ENCODE measurements at regions not wholly inside any gene's neighbourhood (a gene's known extent, or its start where the extent isn't known, plus 50 kb on each side); places are given as distances from the start of the nearest gene placed in this dataset.
"Not testable (repeated sequence)": the region's sequence is repeated elsewhere in the genome, so short reads cannot be mapped to it uniquely, and the experiment has no call there.

GRCh38 chr10:23872290-23872689 lies 336.6 kb upstream of the KIAA1217 start:
- no peak for DNase-seq

- no peak for DNase-seq
These were observed 331.1 kb upstream of the KIAA1217 start for GRCh38 chr10:23877791-23878320.

GRCh38 chr10:23884670-23885069 lies 324.3 kb upstream of the KIAA1217 start:
- no peak for DNase-seq

GRCh38 chr10:23885853-23886252 lies 323.1 kb upstream of the KIAA1217 start:
- no peak for DNase-seq

GRCh38 chr10:23886355-23886754 lies 322.6 kb upstream of the KIAA1217 start:
- no peak for DNase-seq

GRCh38 chr10:23891301-23891700 lies 317.6 kb upstream of the KIAA1217 start:
- DNase-seq: no peak

GRCh38 chr10:23892296-23892695 lies 316.6 kb upstream of the KIAA1217 start:
- DNase-seq: no peak

- DNase-seq: no peak
These were observed 311.7 kb upstream of the KIAA1217 start for GRCh38 chr10:23897267-23897666.

- no peak for DNase-seq
These were observed 311.1 kb upstream of the KIAA1217 start for GRCh38 chr10:23897861-23898260.

- DNase-seq: no peak
These were observed 309.8 kb upstream of the KIAA1217 start for GRCh38 chr10:23899166-23899565.

- no peak for DNase-seq
These were observed 298.6 kb upstream of the KIAA1217 start for GRCh38 chr10:23910291-23910690.

GRCh38 chr10:23912884-23913404 lies 296.0 kb upstream of the KIAA1217 start:
- DNase-seq: no peak

- no peak for DNase-seq
These were observed 294.3 kb upstream of the KIAA1217 start for GRCh38 chr10:23914641-23915040.

GRCh38 chr10:23917251-23917840 lies 291.6 kb upstream of the KIAA1217 start:
- DNase-seq: no peak

- no peak for DNase-seq
These were observed 290.7 kb upstream of the KIAA1217 start for GRCh38 chr10:23918090-23918723.

- no peak for DNase-seq
These were observed 290.1 kb upstream of the KIAA1217 start for GRCh38 chr10:23918839-23919238.

- DNase-seq: no peak
These were observed 281.2 kb upstream of the KIAA1217 start for GRCh38 chr10:23927576-23928325.

GRCh38 chr10:23934023-23934422 lies 274.9 kb upstream of the KIAA1217 start:
- not testable (repeated sequence) for DNase-seq

- no peak for DNase-seq
These were observed 263.1 kb upstream of the KIAA1217 start for GRCh38 chr10:23945845-23946244.

GRCh38 chr10:23951841-23952240 lies 257.1 kb upstream of the KIAA1217 start:
- no peak for DNase-seq

GRCh38 chr10:23955456-23956225 lies 253.3 kb upstream of the KIAA1217 start:
- DNase-seq: no peak

- no peak for DNase-seq
These were observed 243.8 kb upstream of the KIAA1217 start for GRCh38 chr10:23965123-23965522.

Measured in right kidney (tissue), 1 donor.